Activated T-cell treated with anti-CD3 and anti-CD28 coated beads for 24 hours (primary cell): ENCODE measurements at regions not wholly inside any gene's neighbourhood (a gene's known extent, or its start where the extent isn't known, plus 50 kb on each side); places are given as distances from the start of the nearest gene placed in this dataset.

Source experiments
- DNase-seq: peaks from one replicate; pipeline ENCODE4 v3.0.0-alpha.2; 2020; ENCODE audit warnings: low read depth

GRCh38 chr19:30659638-30660037 lies 287.5 kb downstream of the ZNF536 start:
- no peak for DNase-seq

- no peak for DNase-seq
Observed at GRCh38 chr19:30656520-30657100, 284.4 kb downstream of the ZNF536 start.

- no peak for DNase-seq
Observed at GRCh38 chr19:30653646-30654386, 281.6 kb downstream of the ZNF536 start.

GRCh38 chr19:30652751-30653150 lies 280.6 kb downstream of the ZNF536 start:
- no peak for DNase-seq

GRCh38 chr19:30651691-30652090 lies 279.5 kb downstream of the ZNF536 start:
- DNase-seq: no peak

- DNase-seq: no peak
Observed at GRCh38 chr19:30651066-30651465, 278.9 kb downstream of the ZNF536 start.

- DNase-seq: peak; percentile 11
Observed at GRCh38 chr19:30649934-30650614, 277.9 kb downstream of the ZNF536 start.

GRCh38 chr19:30648866-30649862 lies 277.0 kb downstream of the ZNF536 start:
- DNase-seq: no peak

GRCh38 chr19:30647891-30648720 lies 275.9 kb downstream of the ZNF536 start:
- DNase-seq: no peak

- DNase-seq: no peak
Observed at GRCh38 chr19:30646806-30647205, 274.6 kb downstream of the ZNF536 start.

- no peak for DNase-seq
Observed at GRCh38 chr19:30645946-30646577, 273.9 kb downstream of the ZNF536 start.

- DNase-seq: no peak
Observed at GRCh38 chr19:30640252-30640965, 268.2 kb downstream of the ZNF536 start.

GRCh38 chr19:30638889-30639288 lies 266.7 kb downstream of the ZNF536 start:
- no peak for DNase-seq

- no peak for DNase-seq
Observed at GRCh38 chr19:30637926-30638325, 265.7 kb downstream of the ZNF536 start.

GRCh38 chr19:30634996-30635975 lies 263.1 kb downstream of the ZNF536 start:
- DNase-seq: no peak

- DNase-seq: no peak
Observed at GRCh38 chr19:30634131-30634830, 262.1 kb downstream of the ZNF536 start.

GRCh38 chr19:30631033-30631370 lies 258.8 kb downstream of the ZNF536 start:
- DNase-seq: no peak
